ENCODE measurements at regions not wholly inside any gene's neighbourhood (a gene's known extent, or its start where the extent isn't known, plus 50 kb on each side); places are given as distances from the start of the nearest gene placed in this dataset.

- TF ChIP-seq SMC3 (IDR thresholded peaks at IDR 0.05; ENCODE audit: low read depth, low read length) (no peak), ELK1 (IDR thresholded peaks at IDR 0.05; ENCODE audit: borderline replicate concordance, low read depth, low read length) (no peak), CTCF (conservative IDR thresholded peaks at IDR 0.05; ENCODE audit: low read depth, low read length) (no peak)
Measured at GRCh38 chr9:30010691-30011090, 2373.8 kb upstream of the ACO1 start.
